Stomach (tissue), 8 donors: ENCODE measurements at regions not wholly inside any gene's neighbourhood (a gene's known extent, or its start where the extent isn't known, plus 50 kb on each side); places are given as distances from the start of the nearest gene placed in this dataset.

Experiments
- DNase-seq, 2 donors: peaks; one replicate each; pipeline versions ENCODE4 v3.0.0 to v3.0.0-alpha.2; 2013 to 2019
- H3K27ac ChIP-seq, 5 donors: fragments of 200-600 bp in 4 of 5; sonication (generic) in 4 of 5; one replicate each; pipeline ENCODE4 v1.5.1; 2013 to 2019; ENCODE audit warnings: mild to moderate bottlenecking in 1 of 5, moderate library complexity in 1 of 5
- H3K27me3 ChIP-seq, 3 donors: fragments of 200-600 bp; sonication (generic); one replicate each; pipeline ENCODE4 v1.5.1; 2017 to 2019; ENCODE audit warnings: mixed run types in 1 of 3
- H3K36me3 ChIP-seq, 4 donors: fragments of 200-600 bp; sonication (generic); 1 replicate in 3 of 4; 2 replicates in 1 of 4; pipeline ENCODE4 v1.5.1; 2016 to 2019
- H3K4me1 ChIP-seq, 4 donors: fragments of 200-600 bp; sonication (generic); one replicate each; pipeline ENCODE4 v1.5.1; 2016 to 2019
- H3K4me3 ChIP-seq, 4 donors: fragments of 200-600 bp; sonication (generic) in 3 of 4; one replicate each; pipeline ENCODE4 v1.5.1; 2016 to 2019; ENCODE audit warnings: mild to moderate bottlenecking in 1 of 4
- H3K9me3 ChIP-seq, 4 donors: fragments of 200-600 bp; sonication (generic); one replicate each; pipeline ENCODE4 v1.5.1; 2016 to 2019
- EP300 ChIP-seq: sonication (generic); formaldehyde crosslinking; IDR thresholded peaks from one replicate; pipeline ENCODE4 v1.6.1; 2017; ENCODE audit warnings: antibody characterized with exemption
- POLR2A ChIP-seq, 4 donors: fragments of 450-650 bp; IDR thresholded peaks; one replicate each; pipeline ENCODE4 v1.6.1; 2016; ENCODE audit warnings: antibody characterized with exemption in 4 of 4, control low read depth in 2 of 4, mild to moderate bottlenecking in 1 of 4, moderate library complexity in 1 of 4
- POLR2AphosphoS5 ChIP-seq, 3 donors: sonication (generic); formaldehyde crosslinking; IDR thresholded peaks; one replicate each; pipeline ENCODE4 v1.6.1; 2016; ENCODE audit warnings: antibody characterized with exemption in 3 of 3
- WGBS, 5 donors: extraction: QIAGEN DNeasy Blood & Tissue Kit in 3 of 5; methylation state at CpG; one replicate each; pipeline versions ENCODE4 v1.1.5 to v1.1.7; 2013 to 2018; 5-methylcytosine and 5-hydroxymethylcytosine counted together
- intact Hi-C: fragments of 100-400 bp; cut with DNase I; formaldehyde crosslinking; loops from one replicate; pipeline ENCODE4 v1.15.1; 2023; ENCODE audit warnings: low total_unique reads
- TF ChIP-seq, protein P1 (sequence below), 7 experiments: fragments of 450-650 bp in 4 of 7; fragments of 200-600 bp in 3 of 7; sonication (generic) in 3 of 7; IDR thresholded peaks; one replicate each; pipeline ENCODE4 v1.5.1; 2016 to 2019; ENCODE audit warnings: antibody characterized with exemption in 7 of 7, control low read depth in 2 of 7, mild to moderate bottlenecking in 1 of 7
- donor health status: healthy with polysubstance abuse.
- donor health status: Bipolar disorder and iron deficiency.
- donor health status: healthy.

DNA sequence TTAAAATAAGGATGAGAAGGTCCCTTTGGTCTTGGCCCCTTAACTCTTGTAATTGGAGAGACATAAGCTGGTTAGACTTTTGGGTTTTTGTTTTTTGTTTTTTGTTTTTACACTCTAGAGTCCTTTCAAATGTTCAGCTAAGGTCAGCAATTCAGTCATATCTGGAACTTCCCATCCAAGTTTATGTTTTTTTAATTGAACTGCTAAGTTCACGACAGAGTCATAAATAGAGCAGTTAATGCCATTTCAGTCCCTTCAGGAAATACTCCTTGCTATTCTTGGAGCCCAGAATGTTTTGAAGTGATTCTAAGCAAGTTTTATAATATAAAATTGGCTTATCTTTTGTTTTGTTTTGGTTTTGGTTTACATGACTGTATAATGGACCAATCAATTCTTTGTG, 329.4 kb upstream of the PABPC4L start:
- WGBS, 5 donors = 58 to 78% (median 62%) methylated on average over 1 of the region's 1 CpG
- TF ChIP-seq POLR2AphosphoS5 (IDR thresholded peaks at IDR 0.05) = no peak
- TF ChIP-seq, protein P1, sequence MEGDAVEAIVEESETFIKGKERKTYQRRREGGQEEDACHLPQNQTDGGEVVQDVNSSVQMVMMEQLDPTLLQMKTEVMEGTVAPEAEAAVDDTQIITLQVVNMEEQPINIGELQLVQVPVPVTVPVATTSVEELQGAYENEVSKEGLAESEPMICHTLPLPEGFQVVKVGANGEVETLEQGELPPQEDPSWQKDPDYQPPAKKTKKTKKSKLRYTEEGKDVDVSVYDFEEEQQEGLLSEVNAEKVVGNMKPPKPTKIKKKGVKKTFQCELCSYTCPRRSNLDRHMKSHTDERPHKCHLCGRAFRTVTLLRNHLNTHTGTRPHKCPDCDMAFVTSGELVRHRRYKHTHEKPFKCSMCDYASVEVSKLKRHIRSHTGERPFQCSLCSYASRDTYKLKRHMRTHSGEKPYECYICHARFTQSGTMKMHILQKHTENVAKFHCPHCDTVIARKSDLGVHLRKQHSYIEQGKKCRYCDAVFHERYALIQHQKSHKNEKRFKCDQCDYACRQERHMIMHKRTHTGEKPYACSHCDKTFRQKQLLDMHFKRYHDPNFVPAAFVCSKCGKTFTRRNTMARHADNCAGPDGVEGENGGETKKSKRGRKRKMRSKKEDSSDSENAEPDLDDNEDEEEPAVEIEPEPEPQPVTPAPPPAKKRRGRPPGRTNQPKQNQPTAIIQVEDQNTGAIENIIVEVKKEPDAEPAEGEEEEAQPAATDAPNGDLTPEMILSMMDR (IDR thresholded peaks at IDR 0.05) = no peak
- TF ChIP-seq EP300 = no peak
- TF ChIP-seq POLR2A (IDR thresholded peaks at IDR 0.05) = no peak
- H3K4me1 ChIP-seq = no peaks in the 10 kb centered on the region
- H3K36me3 ChIP-seq = no peaks in the 10 kb centered on the region
- no peak overlapping the region for H3K27ac ChIP-seq
- intact Hi-C loops = no loop called here
- H3K27me3 ChIP-seq = no peaks in the 10 kb centered on the region
- DNase-seq = no peak
- H3K4me3 ChIP-seq = no peak overlapping the region
- no peaks in the 10 kb centered on the region for H3K9me3 ChIP-seq

DNA sequence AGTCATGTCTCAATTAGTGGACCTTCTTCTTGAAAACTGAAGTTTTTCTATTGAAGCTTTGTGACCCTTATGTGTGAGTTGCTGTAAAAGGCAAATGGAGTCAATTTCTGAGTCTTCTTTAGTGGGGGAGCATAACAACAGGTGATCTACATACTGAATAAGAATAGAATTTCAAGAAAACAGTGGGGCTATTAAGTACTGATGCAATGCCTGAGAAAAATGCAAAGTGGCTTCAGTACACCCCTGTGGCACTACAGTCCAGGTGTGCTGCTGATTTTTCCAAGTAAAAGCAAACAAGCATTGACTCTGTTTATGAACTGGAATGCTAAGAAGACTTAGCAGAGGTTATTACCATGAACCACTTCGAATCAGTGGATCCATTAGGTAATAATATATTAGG, 328.0 kb upstream of the PABPC4L start:
- intact Hi-C loops = no loop called here
- DNase-seq = no peak
- Histone ChIP-seq H3K4me1 (no peaks in the 10 kb centered on the region), H3K9me3 (no peaks in the 10 kb centered on the region), H3K27ac (no peak overlapping the region), H3K27me3 (no peaks in the 10 kb centered on the region), H3K4me3 (no peak overlapping the region), H3K36me3 (no peaks in the 10 kb centered on the region)
- 42 to 70% (median 67%) methylated on average over 1 of the region's 1 CpG for WGBS, 5 donors
- no peak for TF ChIP-seq POLR2A (IDR thresholded peaks at IDR 0.05)
- no peak for TF ChIP-seq POLR2AphosphoS5 (IDR thresholded peaks at IDR 0.05)
- TF ChIP-seq, protein P1 (IDR thresholded peaks at IDR 0.05) = no peak
- TF ChIP-seq EP300 = no peak

DNA sequence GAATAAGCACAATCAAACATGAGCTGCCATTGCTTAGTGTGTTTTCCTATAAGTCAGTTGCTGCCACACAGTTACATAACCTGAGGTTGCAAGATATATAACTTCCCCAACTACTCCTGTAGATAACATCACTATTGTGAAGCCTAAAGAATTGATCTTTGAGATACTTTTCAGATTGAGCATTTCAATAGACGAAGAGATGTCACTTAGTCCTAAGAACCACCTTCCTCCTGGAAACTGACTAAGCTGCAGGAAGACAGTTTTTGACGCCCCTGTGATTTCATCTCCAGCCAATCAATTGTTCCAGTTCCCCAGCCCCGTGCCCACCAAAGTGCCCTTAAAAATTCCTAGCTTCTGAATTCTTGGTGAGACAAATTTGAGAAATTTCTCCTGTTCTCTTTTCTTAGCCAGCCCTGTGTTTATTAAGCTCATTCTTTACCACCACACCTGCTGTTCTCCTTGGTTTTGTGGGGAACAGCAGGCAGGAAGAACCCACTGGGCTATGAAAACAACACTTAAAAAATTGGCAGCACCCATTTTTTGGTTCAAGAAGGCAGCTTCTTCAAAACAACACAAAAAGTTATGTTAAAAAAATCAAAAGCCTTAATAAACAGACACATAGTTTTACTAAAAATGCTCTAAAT, 317.1 kb upstream of the PABPC4L start:
- intact Hi-C loops = no loop called here
- 63 to 86% (median 74%) methylated on average over 3 of the region's 3 CpGs for WGBS, 5 donors
- TF ChIP-seq EP300 = no peak
- TF ChIP-seq POLR2AphosphoS5 (IDR thresholded peaks at IDR 0.05) = no peak
- TF ChIP-seq POLR2A (IDR thresholded peaks at IDR 0.05) = no peak
- TF ChIP-seq, protein P1 (IDR thresholded peaks at IDR 0.05) = no peak
- Histone ChIP-seq H3K4me1 (no peaks in the 10 kb centered on the region), H3K27me3 (no peaks in the 10 kb centered on the region), H3K27ac (no peak overlapping the region), H3K9me3 (no peaks in the 10 kb centered on the region), H3K4me3 (no peak overlapping the region), H3K36me3 (no peaks in the 10 kb centered on the region)
- no peak for DNase-seq

DNA sequence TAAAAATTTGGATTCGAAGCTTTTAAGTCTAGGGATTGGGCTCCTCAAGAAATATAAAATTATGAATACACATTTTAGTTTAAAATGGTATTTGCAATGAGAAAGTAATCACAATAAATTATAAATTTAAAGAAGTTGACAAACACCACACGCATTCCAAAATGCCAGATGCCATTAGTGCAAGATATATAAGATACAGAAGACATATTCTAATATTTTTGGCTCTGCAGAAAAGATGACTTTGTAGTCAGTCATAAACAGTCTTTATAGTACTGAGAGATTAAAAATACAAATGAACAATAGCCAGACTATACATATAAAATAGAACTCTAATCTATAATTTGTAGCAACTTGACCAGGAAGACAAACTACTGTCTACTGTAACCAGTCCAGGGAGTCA, 309.0 kb upstream of the PABPC4L start:
- TF ChIP-seq POLR2AphosphoS5 (IDR thresholded peaks at IDR 0.05) (no peak), POLR2A (IDR thresholded peaks at IDR 0.05) (no peak), EP300 (no peak)
- TF ChIP-seq, protein P1 (IDR thresholded peaks at IDR 0.05) = no peak
- DNase-seq = no peak
- H3K27me3 ChIP-seq = no peaks in the 10 kb centered on the region
- no peaks in the 10 kb centered on the region for H3K36me3 ChIP-seq
- no peaks in the 10 kb centered on the region for H3K4me1 ChIP-seq
- intact Hi-C loops = no loop called here
- no peak overlapping the region for H3K27ac ChIP-seq
- H3K4me3 ChIP-seq = no peak overlapping the region
- 75 to 88% (median 78%) methylated on average over 2 of the region's 2 CpGs for WGBS, 5 donors
- no peaks in the 10 kb centered on the region for H3K9me3 ChIP-seq
